Muscle of arm (tissue), 1 donor: ENCODE measurements at regions not wholly inside any gene's neighbourhood (a gene's known extent, or its start where the extent isn't known, plus 50 kb on each side); places are given as distances from the start of the nearest gene placed in this dataset.

ENCODE experiments used
- DNase-seq: peaks from one replicate; pipeline ENCODE4 v3.0.0-alpha.2; 2013

DNA sequence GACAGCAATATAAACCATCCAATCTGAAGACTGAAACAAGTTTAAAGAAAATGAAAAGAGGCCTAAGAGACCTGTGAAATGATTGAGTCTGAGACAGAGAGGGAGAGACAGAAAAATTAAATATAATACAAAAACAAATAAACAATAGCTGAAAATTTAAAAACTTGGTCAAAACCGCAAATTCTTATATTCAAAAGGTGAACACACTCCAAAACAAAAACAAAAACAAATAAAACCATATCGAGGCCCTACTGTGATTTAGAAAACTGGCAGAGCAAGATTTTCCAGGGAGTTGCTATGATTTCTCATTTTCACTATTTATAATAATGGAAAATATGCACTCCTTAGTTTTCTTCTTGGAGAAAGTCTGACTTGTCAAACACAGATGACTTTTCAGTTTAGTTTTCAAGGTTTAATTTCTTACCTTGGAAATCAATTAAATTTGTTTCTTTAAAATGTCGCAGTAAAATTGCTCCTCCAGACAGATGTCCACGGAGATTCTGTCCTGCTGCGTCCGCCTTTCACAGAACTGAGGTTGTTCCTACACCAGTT is 1420.3 kb downstream of the UQCRFS1 start:
- no peak for DNase-seq

DNA sequence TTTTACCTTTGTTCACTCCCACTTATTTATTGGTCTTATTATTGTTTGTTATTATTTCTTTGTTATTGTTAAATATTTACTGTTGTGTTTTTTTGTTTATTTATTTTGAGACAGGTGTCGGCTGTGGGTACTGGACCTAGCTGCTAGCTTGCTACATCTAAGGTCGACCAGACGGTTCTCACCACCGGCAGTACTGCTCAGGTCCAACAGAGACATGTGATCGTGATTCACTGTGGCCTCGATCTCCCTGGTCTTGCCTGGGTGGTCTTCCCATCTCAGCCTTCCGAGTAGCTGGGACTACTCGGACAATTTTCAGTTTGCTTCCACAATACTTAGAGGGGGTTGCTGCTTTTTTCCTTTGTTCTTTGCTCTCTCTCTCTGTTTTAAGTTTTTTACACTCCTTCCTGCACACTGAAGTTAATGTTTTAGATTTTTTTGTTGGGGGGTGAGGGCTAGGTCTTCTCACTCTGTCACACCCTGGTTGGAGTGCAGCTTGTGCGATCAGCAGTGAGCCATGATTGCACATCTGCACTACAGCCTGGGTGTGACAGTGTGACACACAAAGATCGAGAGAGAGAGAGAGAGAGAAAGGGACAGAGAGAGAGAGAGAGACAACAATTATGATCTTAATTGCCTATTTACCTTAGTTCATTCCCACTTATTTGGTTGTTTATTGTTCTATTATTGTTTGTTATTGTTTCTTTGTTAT is 1432.4 kb downstream of the UQCRFS1 start:
- no peak for DNase-seq

DNA sequence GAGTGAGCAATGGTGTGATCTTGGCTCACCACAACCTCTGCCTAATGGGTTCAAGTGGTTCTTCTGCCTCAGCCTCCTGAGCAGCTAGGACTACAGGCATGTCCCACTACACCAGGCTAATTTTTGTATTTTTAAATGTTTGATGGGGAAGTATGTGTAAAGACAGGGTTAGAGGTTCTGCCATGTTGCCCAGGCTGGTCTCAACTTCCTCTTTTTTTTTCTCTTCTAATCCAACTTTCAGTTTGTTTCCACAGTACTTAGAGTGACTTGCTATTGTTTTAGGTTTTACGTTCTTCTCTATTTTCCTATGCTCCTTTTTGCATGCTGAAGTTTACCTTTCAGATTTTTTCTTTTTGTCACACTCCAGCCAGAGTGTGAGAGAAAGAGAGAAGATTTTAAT is 1433.0 kb downstream of the UQCRFS1 start:
- DNase-seq: no peak

DNA sequence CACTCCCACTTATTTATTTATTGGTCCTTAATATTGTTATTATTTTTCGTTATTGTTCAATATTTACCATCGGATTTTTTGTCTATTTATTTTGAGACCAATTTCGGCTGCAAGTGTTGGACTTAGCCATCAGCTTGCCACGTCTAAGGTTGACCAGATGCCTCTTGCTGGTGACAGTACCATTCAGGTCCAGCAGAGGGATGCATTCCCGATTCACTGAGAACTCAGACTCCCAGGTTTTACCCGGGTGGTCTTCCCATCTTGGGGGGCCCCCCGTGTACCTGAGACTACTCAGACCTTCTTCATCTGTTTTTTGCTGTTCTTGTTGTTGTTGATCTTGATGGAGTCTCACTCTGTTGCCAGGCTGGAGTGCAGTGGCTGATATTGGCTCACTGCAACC is 1435.2 kb downstream of the UQCRFS1 start:
- no peak for DNase-seq

DNA sequence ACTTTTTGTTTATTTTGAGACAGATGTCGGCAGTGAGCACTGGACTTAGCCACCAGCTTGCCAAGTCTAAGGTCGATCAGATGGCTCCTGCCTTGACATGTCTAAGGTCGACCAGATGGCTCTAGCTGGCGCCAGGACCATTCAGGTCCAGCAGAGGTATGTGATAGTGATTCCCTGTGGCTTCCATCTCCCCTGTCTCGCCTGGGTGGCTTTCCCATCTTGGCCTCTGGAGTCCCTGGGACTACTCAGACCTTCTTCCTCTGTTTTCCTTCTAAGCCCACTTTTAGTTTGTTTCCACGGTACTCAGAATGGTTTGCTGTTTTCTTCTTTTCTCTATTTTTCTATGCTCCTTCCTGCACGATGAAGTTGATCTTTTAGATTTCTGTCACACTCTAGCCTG is 1435.7 kb downstream of the UQCRFS1 start:
- no peak for DNase-seq

DNA sequence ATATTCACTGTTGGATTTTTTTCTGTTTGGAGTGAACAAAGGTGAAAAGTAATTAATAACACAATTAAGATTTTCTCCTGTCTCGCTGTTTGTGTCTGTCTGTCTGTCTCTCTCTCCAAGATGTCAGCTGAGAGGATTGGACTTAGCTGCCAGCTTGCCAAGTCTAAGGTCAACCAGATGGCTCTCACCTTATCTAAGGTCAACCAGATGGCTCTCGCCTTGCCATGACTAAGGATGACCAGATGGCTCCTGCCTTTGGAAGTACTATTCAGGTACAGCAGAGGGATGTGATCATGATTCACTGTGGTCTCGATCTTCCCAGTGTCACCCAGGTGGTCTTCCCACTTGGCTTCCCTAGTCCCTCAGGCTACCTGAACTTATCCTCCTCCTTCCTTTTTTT is 1436.4 kb downstream of the UQCRFS1 start:
- DNase-seq: no peak

DNA sequence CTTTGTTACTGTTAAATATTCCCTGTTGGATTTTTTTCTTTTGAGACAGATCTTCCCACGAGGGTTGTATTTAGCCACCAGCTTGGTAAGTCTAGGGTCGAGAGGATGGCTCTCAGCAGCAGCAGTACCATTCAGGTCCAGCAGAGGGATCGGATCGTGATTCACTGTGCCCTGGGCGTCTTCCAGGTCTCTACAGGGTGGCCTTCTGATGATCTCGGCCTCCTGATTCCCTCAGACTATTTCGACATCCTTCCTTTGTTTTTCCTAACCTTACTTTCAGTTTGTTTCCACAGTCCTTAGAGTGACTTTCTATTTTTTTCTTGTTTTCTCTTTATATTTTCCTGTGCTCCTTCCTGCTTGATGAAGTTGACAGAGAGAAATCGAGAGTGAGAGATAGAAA is 1436.9 kb downstream of the UQCRFS1 start:
- no peak for DNase-seq

DNA sequence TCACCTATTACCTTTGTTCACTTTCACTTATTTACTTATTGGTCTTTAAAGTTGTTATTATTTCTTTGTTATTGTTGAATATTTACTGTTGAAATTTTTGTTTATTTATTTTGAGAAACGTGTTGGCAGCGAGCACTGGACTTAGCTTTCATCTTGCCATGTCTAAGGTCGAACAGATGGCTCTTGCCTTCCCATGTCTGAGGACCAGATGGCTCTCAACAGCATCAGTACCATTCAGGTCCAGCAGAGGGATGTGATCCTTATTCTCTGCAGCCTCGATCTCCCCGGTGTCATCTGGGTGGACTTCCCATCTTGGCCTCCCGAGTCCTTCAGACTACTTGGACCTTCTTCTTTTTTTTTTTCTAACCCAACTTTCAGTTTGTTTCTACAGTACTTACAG is 1437.6 kb downstream of the UQCRFS1 start:
- DNase-seq: no peak

DNA sequence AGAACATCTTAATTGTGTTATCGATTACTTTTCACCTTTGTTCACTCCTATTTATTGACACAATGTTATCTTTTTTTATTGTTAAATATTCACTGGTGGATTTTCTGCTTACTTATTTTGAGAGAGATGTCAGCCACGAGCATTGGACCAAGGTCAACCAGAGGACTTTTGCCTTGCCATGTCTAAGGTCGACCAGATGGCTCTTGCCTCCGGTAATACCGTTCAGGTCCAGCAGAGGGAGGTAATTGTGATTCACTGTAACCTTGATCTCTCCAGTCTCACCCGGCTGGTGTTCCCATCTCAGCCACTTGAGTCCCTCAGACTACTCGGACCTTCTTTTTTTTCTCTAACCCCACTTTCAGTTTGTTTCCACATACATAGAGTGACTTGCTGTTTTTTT is 1438.1 kb downstream of the UQCRFS1 start:
- DNase-seq: no peak

DNA sequence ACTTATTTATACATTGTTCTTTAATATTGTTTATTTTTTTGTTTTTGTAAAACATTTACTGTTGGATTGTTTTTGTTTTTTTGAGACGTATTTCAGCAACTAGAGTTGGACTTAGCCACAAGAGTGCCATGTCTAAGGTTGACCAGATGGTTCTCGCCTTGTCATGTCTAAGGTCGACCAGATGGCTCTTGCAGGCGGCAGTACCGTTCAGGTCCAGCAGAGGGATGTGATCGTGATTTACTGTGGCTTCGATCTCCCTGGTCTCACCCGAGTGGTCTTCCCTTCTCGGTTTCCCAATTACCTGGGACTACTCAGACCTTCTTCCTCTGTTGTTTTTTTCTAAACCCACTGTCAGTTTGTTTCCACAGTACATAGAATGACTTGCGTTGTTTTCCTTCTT is 1438.6 kb downstream of the UQCRFS1 start:
- DNase-seq: no peak

DNA sequence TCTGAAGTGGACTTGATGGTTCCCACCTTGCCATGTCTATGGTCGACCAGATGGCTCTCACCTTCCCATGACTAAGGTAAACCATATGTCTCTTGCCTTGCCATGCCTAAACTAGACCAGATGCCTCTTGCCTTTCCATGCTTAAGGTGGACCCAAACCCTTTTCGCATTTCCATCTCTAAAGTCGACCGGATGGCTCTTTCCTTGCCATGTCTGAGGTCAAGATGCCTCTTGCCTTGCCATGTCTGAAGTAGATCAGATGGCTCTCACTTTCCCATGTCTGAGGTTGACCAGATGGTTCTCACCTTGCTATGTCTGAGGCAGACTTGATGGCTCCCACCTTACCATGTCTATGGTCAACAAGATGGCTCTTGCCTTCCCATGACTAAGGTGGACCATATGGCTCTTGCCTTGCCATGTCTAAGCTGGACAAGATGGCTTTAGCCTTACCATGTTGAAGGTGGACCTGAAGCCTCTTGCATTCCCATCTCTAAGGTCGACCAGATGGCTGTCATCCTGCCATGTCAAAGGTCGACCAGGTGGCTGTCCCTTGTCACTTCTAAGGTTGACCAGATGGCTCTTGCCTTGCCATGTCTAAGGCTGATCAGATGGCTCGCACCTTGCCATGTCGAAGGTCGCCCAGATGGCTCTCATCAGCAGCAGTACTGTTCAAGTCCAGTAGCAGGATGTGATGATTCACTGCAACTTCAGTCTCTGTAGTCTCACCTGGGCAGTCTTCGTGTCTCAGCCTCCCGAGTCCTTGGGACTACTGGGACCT is 1439.4 kb downstream of the UQCRFS1 start:
- DNase-seq: no peak

DNA sequence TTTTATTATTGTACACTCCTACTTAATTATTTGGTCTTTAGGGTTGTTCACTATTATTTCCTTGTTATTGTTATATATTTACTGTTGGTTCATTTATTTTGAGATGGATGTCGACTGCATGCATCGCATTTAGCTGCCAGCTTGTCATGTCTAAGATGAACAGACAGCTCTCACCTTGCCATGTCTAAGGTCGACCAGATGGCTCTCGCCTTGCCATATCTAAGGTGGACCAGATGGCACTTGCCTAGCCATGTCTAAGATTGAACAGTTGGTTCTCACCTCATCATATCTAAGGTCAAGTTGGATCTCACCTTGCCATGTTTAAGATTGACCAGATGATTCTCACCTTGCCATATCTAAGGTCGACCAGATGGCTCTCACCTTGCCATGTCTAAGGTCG is 1440.9 kb downstream of the UQCRFS1 start:
- no peak for DNase-seq

DNA sequence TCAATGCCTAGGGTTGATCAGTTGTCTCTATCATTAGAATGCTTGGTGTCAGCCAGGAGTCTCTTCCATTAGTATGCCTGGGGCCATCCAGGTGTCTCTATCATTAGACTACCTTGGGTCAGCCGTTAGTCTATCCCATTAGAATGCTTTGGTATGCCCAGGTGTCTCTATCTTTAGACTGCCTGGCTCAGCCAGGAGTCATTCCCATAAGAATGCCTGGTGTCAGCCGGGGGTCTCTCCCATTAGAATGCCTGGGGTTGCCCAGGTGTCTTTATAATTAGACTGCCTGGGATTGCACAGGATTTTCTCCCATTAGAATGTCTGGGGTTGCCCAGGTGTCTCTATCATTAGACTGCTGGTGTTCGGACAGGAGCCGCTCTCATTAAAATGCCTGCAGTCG is 1442.9 kb downstream of the UQCRFS1 start:
- DNase-seq: no peak

DNA sequence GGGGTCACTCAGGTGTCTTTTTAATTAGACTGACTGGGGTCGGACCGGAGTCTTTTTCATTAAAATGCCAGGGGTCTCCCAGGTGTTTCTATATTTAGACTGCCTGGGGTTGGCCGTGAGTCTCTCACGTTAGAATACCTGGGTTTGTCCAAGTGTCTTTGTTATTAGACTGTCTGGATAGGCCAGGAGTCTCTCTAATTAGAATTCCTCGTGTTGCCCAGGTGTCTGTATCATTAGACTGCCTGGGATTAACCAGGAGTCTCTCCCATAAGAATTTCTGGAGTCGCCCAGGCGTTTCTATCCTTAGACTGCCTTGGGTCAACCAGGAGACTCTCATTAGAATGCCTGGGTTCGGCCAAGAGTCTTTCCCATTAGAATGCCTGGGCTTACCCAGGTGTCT is 1445.7 kb downstream of the UQCRFS1 start:
- no peak for DNase-seq

DNA sequence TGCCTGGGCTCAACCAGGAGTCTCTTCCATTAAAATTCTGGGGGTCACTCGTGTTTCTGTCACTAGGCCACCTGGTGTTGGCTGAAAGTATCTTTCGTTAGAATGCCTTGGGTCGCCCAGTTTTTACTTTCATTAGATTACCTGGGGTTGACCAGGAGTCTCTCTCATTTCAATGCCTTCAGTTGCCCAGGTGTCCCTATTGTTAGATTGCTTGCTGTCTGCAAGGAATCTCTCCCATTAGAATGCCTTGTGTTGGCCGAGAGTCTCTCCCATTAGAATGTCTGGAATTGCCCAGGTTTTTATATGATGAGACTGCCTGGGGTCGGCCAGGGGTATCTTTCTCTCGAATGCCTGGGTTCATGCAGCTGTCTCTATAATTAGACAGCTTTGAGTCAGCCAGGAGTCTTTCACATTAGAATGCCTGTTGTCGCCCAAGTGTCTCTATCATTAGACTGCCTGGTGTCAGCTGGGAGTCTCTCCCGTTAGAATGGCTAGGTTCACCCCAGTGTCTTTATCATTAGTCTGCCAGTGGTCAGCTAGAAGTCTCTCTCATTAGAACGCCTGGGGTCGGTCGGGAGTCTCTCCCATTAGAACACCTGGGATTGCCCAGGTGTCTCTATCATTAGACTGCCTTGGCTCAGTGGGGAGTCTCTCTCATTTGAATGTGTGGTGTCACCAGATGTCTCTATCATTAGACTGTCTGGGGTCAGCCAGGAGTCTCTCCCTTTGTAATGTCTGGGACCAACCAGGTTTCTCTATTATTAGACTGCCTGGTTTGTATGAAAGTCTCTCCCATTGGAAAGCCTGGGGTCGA is 1446.8 kb downstream of the UQCRFS1 start:
- no peak for DNase-seq

DNA sequence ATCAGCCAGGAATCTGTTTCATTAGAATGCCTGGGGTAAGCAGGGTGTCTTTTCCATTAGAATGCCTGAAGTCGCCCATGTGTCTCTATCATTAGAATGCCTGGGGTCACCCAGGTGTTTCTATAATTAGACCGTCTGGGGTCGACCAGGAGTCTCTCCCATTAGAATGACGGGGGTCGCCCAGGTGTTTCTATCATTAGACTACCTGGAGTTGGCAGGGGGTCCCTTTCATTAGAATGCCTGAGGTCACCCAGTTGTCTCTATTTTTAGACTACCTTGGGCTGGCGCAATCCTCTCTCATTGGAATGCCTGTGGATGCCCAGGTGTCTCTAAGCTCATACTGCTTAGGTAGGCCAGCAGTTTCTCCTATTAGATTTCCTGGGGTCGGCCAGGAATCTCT is 1447.6 kb downstream of the UQCRFS1 start:
- no peak for DNase-seq

DNA sequence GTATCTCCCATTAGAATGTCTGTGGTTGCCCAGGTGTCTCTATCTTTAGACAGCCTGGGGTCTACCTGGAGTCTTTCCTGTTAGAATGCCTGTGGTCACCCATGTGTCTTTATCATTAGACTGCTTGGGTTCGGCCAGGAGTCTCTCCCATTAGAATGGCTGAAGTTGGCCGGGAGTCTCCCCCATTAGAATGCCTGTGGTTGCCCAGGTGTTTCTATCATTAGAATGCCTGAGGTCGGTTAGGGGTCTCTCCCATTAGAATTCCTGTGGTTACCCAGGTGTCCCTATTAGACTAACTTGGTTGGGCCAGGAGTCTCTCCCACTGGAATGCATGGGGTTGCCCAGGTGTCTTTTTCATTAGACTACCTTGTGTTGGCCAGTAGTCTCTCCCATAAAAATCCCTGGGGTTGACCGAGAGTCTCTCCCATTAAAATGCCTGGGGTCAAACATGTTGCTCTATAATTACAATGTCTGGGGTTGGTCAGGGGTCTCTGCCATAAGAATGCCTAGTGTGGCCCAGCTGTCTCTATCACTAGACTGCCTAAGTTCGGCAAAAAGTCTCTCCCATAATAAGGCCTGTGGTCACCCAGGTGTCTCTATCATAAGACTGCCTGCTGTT is 1448.7 kb downstream of the UQCRFS1 start:
- DNase-seq: no peak

DNA sequence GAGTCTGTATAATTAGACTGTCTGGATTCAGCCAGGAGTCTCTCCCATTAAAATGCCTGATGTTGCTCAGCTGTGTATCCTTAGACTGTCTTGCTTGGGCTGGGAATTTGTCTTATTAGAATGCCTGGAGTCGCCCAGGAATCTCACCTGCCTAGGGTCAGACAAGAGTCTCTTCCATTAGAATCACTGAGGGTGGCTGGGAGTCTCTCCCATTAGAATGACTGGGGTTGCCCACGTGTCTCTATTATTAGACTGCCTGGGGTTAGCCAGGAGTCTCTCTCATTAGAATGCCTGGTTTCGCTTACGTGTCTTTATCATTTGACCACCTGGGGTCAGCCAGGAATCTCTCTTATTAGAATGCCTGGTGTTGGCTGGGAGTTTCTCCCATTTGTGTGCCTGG is 1450.0 kb downstream of the UQCRFS1 start:
- no peak for DNase-seq

DNA sequence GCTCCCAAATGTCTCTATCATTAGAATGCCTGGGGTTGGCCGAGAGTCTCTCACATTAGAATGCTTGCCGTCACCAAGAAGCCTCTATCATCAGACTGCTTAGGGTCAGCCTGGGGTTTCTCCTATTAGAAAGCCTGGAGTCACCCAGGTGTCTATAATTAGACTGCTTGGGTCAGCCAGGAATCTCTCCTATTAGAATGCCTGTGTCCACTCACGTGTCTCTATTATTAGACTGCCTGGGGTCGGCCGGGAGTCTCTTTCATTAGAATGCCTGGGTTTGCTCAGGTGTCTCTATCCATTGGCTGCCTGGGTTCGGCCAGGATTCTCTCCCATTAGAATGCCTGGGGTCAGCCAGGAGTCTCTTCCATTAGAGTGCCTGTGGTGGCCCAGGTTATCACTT is 1453.1 kb downstream of the UQCRFS1 start:
- no peak for DNase-seq

DNA sequence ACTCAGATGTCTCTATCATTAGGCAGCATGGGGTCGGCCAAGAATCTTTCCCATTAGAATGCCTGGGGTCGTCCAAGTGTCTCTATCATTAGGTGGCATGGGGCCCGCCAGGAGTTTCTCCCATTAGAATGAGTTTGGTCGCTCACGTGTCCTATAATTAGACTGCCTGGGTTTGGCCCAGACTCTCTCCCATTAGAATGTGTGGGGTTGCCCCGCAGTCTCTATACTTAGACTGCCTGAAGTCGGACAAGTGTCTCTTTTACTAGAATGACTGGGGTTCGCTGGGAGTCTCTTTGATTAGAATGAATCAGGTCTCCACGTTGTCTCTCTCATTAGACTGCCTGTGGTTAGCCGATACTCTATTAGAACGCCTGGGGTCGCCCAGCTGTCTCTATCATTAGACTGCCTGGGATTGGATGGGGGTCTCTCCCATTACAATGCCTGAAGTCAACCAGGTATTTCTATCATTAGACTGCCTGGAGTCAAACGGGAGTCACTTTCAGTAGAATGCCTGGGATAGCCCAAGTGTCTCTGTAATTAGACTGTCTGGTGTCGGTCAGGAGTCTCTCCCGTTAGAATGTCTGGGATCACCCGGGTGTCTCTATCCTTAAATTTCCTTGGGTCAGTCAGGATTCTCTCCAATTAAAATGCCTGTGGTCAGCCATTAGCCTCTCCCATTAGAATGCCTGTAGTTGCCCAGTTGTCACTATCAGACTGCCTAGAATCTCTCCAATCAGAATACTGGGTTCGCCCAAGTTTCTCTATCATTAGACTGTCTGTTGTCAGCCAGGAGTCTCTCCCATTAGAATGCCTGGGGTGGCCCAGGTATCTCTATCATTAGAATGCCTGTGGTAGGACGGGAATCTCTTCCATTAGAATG is 1454.1 kb downstream of the UQCRFS1 start:
- no peak for DNase-seq

DNA sequence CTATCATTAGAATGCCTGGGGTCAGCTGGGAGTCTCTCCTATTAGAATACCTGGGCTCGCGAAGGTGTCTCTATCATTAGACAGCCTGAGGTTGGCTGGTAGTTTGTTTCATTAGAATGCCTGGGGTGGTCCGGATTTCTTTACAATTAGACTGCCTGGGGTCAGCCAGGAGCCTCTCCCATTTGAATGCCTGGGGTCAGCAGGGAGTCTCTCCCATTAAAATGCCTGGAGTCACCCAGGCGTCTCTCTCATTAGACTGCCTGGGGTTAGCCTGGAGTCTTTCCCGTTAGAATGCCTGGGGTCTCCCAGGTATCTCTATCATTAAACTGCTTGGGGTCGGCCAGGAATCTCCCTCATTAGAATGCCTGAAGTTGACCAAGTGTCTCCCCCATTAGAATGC is 1458.3 kb downstream of the UQCRFS1 start:
- DNase-seq: no peak
